Spleen (tissue), 7 donors: ENCODE measurements at regions not wholly inside any gene's neighbourhood (a gene's known extent, or its start where the extent isn't known, plus 50 kb on each side); places are given as distances from the start of the nearest gene placed in this dataset.

Experiments used
- CTCF ChIP-seq, 11 experiments: fragments of 200-600 bp in 7 of 11; fragments of 450-650 bp in 4 of 11; sonication (generic) in 4 of 11; IDR thresholded peaks in 8 of 11; conservative IDR thresholded peaks in 3 of 11; 1 replicate in 7 of 11; 2 replicates in 4 of 11; pipeline versions ENCODE4 v1.4.0 to v1.8.0; 2016 to 2021; ENCODE audit warnings: antibody characterized with exemption in 11 of 11, inconsistent platforms in 4 of 11, mild to moderate bottlenecking in 1 of 11
- POLR2AphosphoS5 ChIP-seq, 3 donors: sonication (generic); formaldehyde crosslinking; IDR thresholded peaks; one replicate each; pipeline ENCODE4 v1.5.1; 2017; ENCODE audit warnings: antibody characterized with exemption in 3 of 3
- donor health status: DM: no; HTN: no; CAD: no; lungs with moderate emphysema.
- donor health status: DM: no; HTN: no; CAD: no.
- donor health status: DM: no; HTN: no; CAD: no.

DNA sequence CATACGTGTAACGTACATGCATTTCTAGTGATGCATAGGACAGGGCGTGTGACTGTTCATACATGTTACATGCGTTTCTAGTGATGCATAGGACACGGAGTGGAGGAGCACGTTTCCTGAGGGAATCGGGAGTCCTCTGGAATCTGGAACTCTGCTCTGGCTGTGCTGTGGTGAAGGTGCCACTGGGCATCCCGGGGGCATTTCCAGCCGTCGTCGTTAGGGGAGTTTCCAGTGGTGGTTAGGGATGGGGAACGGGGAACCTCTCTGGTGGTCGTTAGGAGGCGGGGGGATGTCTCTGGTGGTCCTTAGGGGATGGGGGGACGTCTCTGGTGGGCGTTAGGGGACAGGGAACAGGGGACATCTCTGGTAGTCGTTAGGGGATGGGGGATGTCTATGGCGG lies 209.6 kb upstream of the SOX1 start:
- TF ChIP-seq CTCF (IDR thresholded peaks at IDR 0.05 in 8 of 11, conservative IDR thresholded peaks at IDR 0.05 in 3 of 11) (no peak), POLR2AphosphoS5 (IDR thresholded peaks at IDR 0.05) (no peak)
